ENCODE measurements at regions not wholly inside any gene's neighbourhood (a gene's known extent, or its start where the extent isn't known, plus 50 kb on each side); places are given as distances from the start of the nearest gene placed in this dataset.
A peak's percentile ranks its signal among the peaks of the same experiment; 100 is the strongest.
"Not testable (repeated sequence)": the region's sequence is repeated elsewhere in the genome, so short reads cannot be mapped to it uniquely, and the experiment has no call there.

DNA sequence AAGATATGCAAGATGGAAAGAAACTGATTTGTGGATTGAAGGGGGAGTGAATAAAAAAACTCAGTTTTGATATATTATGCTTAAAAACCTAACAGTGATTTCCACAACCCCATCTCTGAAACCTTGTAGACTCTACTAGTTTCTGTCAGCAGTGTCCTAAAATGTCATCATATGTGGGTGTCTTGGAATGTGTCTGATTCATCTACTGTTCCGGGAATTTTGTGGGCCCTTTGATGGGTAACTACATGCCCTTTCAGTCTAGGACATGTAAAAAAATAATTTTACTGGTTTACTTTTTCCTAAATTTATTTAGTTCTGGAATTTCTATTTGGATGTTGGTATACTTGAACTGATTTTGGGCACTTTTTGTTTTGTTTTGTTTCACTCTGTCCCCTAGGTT lies 118.9 kb upstream of the NMUR2 start:
- FAIRE-seq: no peak
- DNase-seq (ENCODE audit: extremely low spot score, insufficient read length, low read depth): no peak

DNA sequence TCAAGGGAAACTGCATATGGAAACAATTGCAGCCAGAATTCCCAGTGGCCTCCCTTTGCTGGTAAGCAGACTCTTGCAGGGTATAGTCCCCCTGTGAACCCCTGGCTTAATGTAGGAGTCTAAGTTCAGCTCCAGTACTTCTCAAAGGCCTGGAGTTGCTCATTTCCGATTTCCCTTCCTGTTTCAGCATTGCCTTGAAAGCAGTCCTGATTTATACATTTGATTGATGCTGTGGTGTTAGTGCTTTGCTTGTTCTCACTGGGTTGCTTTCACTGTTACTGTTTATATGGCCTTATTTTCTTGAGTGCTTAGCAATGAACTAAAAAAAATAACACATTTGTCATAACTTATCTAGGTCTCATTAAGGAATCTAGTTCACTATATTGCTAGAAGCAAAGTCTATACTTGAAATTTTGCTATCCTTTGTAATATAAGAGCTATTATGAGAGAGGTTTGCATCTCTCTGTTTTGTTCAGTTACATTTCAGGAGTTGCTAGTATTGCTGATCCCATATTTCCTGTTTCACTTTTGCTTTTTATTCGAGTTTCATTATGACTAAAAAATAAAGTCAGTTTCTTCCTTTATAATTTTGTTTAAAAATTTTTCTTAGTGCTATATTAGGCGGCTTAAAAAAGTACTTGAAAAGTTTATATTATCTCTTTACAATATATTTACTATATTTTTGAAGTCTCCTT lies 122.4 kb upstream of the NMUR2 start:
- peak; percentile 63 for FAIRE-seq
- DNase-seq (ENCODE audit: extremely low spot score, insufficient read length, low read depth): no peak

DNA sequence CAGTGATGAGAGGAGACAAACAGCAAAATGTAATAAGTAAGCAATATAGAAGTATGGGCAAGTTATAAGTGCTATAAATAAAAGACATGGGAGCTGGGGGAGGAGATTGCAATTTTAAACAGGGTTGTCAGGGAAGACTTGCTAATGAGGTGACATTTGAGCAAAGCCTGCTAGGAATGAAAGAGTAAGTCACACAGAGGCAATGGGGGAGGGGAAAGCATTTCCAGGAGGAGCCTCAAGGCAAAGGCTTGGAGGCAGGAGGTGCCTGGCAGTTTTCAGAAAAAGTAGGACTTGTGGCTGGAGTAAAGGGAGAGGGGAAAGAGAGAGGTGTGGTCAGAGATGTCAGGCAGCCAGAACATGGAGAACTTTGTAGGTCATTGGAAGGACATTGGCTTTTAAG lies 124.4 kb upstream of the NMUR2 start:
- no peak for DNase-seq (ENCODE audit: extremely low spot score, insufficient read length, low read depth)
- no peak for FAIRE-seq

- no peak for DNase-seq (ENCODE audit: extremely low spot score, insufficient read length, low read depth)
- peak; percentile 53 for FAIRE-seq
Observed at GRCh38 chr5:152532714-152533113, 127.6 kb upstream of the NMUR2 start.

GRCh38 chr5:152534641-152535040 lies 129.6 kb upstream of the NMUR2 start:
- DNase-seq (ENCODE audit: extremely low spot score, insufficient read length, low read depth) (no peak), FAIRE-seq (no peak)

GRCh38 chr5:152542741-152543140 lies 137.7 kb upstream of the NMUR2 start:
- no peak for FAIRE-seq
- DNase-seq (ENCODE audit: extremely low spot score, insufficient read length, low read depth): no peak

DNA sequence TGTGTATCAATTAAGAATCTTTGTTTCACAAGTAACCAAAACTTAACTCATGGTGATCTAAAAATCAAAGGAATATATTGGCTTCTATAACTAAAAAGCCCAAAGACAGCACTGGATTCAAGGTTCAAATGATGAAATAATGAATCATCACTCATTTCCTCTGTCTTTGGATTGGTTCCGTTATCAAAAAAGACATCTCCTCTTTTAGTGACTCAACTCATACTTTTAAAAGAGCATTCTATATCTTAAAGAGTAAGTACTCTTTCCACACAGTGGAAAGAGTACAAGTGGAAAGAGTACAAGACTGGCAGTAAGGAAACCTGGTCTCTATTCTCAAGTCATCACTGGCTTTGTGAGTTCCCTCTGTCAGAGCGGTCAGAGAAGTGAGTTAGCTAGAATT lies 141.4 kb upstream of the NMUR2 start:
- DNase-seq (ENCODE audit: extremely low spot score, insufficient read length, low read depth) (no peak), FAIRE-seq (no peak)

DNA sequence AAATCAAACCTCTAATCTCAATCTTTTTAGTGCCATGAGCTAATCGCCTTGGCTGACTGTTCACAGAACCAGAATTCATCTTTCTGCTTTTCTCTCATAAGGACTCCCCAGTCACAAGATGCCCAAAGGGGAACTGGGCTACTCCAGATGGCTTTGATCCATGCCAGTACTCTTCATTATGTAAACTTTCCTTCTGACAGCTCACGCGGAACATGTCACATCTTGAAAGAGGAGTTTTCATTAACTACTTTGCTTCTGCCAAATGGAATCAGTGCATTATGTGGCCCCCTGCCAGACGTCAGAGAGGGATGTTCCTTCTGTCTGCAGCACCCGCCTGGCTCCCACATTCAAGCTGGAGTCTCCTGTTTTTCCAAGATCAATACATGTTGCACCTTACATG lies 142.1 kb upstream of the NMUR2 start:
- no peak for DNase-seq (ENCODE audit: extremely low spot score, insufficient read length, low read depth)
- FAIRE-seq: no peak

- DNase-seq (ENCODE audit: extremely low spot score, insufficient read length, low read depth) (no peak), FAIRE-seq (no peak)
Observed at GRCh38 chr5:152549709-152550108, 144.6 kb upstream of the NMUR2 start.

DNA sequence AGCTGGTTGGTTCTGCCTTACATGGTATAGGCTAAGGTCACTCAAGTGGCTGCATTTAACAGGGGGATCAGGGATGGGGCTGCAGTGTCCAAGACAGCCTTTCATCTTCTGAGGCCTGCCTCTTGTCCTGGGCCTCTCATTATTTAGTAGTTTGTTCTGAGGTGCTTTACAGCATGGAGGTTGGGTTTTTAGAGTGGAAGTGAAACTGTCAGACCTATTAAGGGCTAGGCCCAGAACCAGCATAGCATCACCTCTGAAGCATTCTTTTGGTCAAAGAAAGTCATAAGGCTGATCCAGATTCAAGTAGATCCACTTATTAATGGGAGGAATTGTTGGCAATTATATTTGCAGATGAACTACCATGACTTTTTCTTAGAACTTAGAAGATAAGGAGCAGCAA lies 146.0 kb upstream of the NMUR2 start:
- DNase-seq (ENCODE audit: extremely low spot score, insufficient read length, low read depth) (no peak), FAIRE-seq (no peak)

- DNase-seq (ENCODE audit: extremely low spot score, insufficient read length, low read depth) (no peak), FAIRE-seq (no peak)
Observed at GRCh38 chr5:152556784-152557183, 151.7 kb upstream of the NMUR2 start.

DNA sequence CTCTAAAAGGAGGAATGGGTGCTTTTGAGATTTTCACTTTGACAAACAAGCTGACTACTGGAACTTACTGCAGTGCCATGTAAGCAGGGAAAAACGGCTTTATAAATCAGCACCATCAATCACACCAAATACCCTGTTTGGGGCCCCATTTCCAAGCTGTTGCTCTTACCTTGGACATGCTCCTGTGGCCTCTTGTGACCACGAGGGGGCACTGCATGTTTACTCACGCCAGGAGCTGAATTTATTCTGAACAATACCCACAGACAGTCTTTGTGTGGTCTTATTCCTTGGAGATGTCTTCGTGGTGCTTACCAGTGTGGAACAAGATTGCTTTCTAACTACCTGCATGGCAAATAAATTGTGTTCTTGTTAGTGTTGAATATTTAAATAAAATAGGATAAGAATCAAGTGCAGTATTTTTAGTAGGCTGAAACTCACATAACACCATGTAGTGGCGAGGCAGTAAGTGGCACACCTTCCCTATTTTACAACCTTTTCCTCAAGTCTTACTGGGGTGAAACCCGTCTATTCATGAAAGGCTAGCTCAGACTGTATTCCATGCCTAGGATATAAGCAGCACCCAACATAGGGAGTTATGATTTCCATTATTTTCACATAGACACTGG lies 155.5 kb upstream of the NMUR2 start:
- DNase-seq (ENCODE audit: extremely low spot score, insufficient read length, low read depth) (no peak), FAIRE-seq (peak; percentile 75)

DNA sequence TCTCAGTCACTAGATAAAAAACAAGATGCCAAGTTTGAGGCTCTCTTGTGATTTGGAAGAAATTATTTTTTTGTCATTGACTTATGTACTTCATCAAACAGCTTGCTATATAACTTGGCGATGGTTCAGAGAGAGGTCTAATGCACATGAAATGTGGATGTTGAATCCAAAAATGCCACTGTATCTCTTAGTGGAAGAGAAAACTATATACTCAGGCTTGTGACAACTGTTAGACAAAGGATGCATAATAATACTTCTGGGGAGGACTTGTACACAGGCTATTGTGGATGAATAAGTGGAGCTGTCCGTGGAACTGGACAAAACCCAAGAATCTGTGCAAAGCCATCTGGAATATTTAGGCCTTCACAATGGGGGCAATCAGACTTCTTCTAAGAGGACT lies 162.9 kb upstream of the NMUR2 start:
- FAIRE-seq (no peak), DNase-seq (ENCODE audit: extremely low spot score, insufficient read length, low read depth) (no peak)

DNA sequence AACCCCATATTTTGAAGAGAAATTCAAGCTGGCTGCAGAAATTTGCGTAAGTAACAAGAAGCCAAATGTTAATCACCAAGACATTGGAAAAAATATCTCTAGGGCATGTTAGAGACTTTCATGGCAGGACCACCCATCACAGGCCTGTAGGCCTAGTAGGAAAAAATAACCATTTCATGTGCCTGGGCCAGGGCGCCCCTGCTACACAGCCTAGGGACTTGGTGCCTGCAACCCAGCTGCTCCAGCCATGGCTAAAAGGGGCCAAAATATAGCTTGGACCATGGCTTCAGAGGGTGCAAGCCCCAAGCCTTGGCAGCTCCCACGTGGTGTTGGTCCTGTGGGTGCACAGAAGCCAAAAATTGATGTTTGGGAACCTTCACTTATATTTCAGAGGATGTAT lies 167.7 kb upstream of the NMUR2 start:
- DNase-seq (ENCODE audit: extremely low spot score, insufficient read length, low read depth) (no peak), FAIRE-seq (no peak)

- FAIRE-seq: no peak
Observed at GRCh38 chr5:152584103-152584502, 179.0 kb upstream of the NMUR2 start.

GRCh38 chr5:152592416-152592815 lies 187.3 kb upstream of the NMUR2 start:
- no peak for FAIRE-seq

More at GRCh38 chr5:152584103-152584502, 179.0 kb upstream of the NMUR2 start:
- DNase-seq (ENCODE audit: extremely low spot score, insufficient read length, low read depth): no peak

GRCh38 chr5:152593388-152593787 lies 188.3 kb upstream of the NMUR2 start:
- FAIRE-seq (no peak), DNase-seq (ENCODE audit: extremely low spot score, insufficient read length, low read depth) (no peak)

More at GRCh38 chr5:152592416-152592815, 187.3 kb upstream of the NMUR2 start:
- no peak for DNase-seq (ENCODE audit: extremely low spot score, insufficient read length, low read depth)

DNA sequence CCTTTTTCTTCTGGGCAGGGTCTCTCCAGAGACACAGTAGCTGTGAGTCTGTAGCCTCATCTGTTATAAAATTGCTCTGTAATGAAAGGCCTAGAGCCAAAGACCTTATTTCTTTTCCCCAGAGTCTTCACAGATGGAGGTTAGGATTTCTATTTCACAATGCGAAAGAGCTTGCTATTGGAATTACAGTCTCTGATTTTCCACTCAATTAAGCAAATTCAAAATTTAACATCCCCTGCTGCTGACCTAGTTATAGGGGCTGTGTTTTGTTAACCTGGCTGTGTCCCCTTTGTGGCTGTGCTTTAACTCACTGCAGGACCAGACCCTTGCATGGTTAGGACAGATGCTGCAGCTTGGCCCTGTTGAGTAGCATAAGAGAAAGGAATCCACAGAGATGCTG lies 190.3 kb upstream of the NMUR2 start:
- no peak for FAIRE-seq
- DNase-seq (ENCODE audit: extremely low spot score, insufficient read length, low read depth): no peak

GRCh38 chr5:152599096-152599495 lies 194.0 kb upstream of the NMUR2 start:
- FAIRE-seq: no peak
- DNase-seq (ENCODE audit: extremely low spot score, insufficient read length, low read depth): no peak

- FAIRE-seq (no peak), DNase-seq (ENCODE audit: extremely low spot score, insufficient read length, low read depth) (no peak)
Observed at GRCh38 chr5:152601806-152602732, 197.0 kb upstream of the NMUR2 start.

GRCh38 chr5:152606050-152606449 lies 201.0 kb upstream of the NMUR2 start:
- DNase-seq (ENCODE audit: extremely low spot score, insufficient read length, low read depth): not testable (repeated sequence)

More at GRCh38 chr5:152606050-152606449, 201.0 kb upstream of the NMUR2 start:
- not testable (repeated sequence) for FAIRE-seq

Measured in GM18507 (cell line).